GM19238 (cell line): ENCODE measurements at regions not wholly inside any gene's neighbourhood (a gene's known extent, or its start where the extent isn't known, plus 50 kb on each side); places are given as distances from the start of the nearest gene placed in this dataset.

Experiments used
- DNase-seq: peaks from one replicate; pipeline ENCODE4 v3.0.0; 2011; ENCODE audit warnings: low spot score; ENCODE audit not compliant: insufficient read length

- no peak for DNase-seq
Observed at GRCh38 chrX:106499473-106499872, 112.3 kb upstream of the RADX start.

DNA sequence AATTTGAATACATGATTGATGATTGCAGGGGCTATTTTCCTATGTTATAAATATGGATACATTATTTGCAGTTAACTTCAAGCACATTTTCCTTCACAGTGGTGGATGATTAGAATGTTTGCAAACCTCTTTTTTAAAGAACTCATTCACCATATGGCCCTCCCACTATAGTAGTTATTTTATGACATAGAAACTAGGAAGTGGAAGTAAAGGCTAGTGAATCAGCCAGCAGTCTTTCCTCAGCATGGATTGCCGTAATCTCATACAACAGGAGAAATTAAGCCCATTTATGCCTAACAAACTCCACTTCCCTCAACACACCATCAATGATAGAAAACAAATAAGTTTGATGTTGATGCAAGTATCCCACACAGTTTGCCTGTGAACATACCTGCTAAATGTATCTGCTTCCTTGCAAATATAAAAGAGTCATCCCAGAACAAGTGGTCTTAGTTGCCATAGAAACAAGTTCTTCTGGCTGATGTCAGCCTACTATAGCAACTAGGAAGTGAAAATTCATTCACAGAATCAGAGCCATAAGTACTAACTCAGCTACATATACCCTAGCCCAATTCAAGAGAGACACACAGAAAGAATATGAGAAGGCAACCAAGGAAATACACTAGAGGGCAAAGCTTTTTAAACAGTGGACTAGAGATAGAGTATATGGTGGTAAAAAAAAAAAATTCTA is 100.9 kb upstream of the RADX start:
- no peak for DNase-seq
